A549 (cell line): ENCODE measurements at regions not wholly inside any gene's neighbourhood (a gene's known extent, or its start where the extent isn't known, plus 50 kb on each side); places are given as distances from the start of the nearest gene placed in this dataset.

ENCODE experiments used
- ATAC-seq, 2 experiments: fragments of 200-7000 bp in 1 of 2; fragments of >200 bp in 1 of 2; cut with Nextera tagmentation in 1 of 2; cut with Tn5 transposase in 1 of 2; 3 replicates each; pipeline versions ENCODE4 v1.8.0 to v1.9.1; 2018 to 2020; ENCODE audit warnings: mild to moderate bottlenecking in 1 of 2, moderate library complexity in 1 of 2
- CTCF ChIA-PET: fragments of 300-600 bp; sonication (Branson Sonifier 250); formaldehyde crosslinking; extraction: SDS; loops from one replicate; lab custom pipeline; 2021; ENCODE audit warnings: antibody characterized with exemption, inconsistent platforms; lab: Yijun Ruan, JAX
- POLR2A ChIA-PET: fragments of 350-600 bp; formaldehyde crosslinking; extraction: SDS; loops from one replicate; lab custom pipeline; 2021; ENCODE audit warnings: antibody characterized with exemption, inconsistent platforms; lab: Yijun Ruan, JAX
- DNase-seq, 2 experiments: peaks; one replicate each; pipeline versions ENCODE4 v3.0.0 to v3.0.0-alpha.2; 2011 to 2016; ENCODE audit warnings: low read depth in 1 of 2, low spot score in 1 of 2
- FAIRE-seq: peaks from 2 replicates; lab custom pipeline; 2011; peaks lifted over from hg19 to GRCh38; lab: Jason Lieb, UNC
- H3K27ac ChIP-seq, 2 experiments: fragments of >200 bp; sonication (Bioruptor Twin); formaldehyde crosslinking; 3 replicates each; pipeline ENCODE4 v1.5.1; 2016 to 2017
- H3K4me1 ChIP-seq: fragments of >200 bp; sonication (Bioruptor Twin); formaldehyde crosslinking; 3 replicates; pipeline ENCODE4 v1.6.1; 2016
- H3K4me2 ChIP-seq: fragments of >200 bp; sonication (Bioruptor Twin); formaldehyde crosslinking; 3 replicates; pipeline ENCODE4 v1.6.1; 2016
- H3K4me3 ChIP-seq: fragments of >200 bp; sonication (Bioruptor Twin); formaldehyde crosslinking; 3 replicates; pipeline ENCODE4 v1.5.1; 2016
- H3K9me3 ChIP-seq: fragments of >200 bp; sonication (Bioruptor Twin); formaldehyde crosslinking; 3 replicates; pipeline ENCODE4 v1.6.1; 2016
- ATOH8 ChIP-seq: fragments of 250-450 bp; sonication (Bioruptor Pico); IDR thresholded peaks from 2 replicates; pipeline ENCODE4 v1.5.0; 2020; ENCODE audit warnings: low read depth, mild to moderate bottlenecking, moderate library complexity
- BHLHE40 ChIP-seq: IDR thresholded peaks from 2 replicates; pipeline ENCODE4 v1.6.1; 2012; ENCODE audit warnings: low read depth, low read length, inconsistent platforms
- CBX8 ChIP-seq: fragments of 200-600 bp; sonication (generic); IDR thresholded peaks from 2 replicates; pipeline ENCODE4 v1.6.1; 2016
- CEBPB ChIP-seq, 2 experiments: fragments of >200 bp in 1 of 2; sonication (Bioruptor Twin) in 1 of 2; formaldehyde crosslinking in 1 of 2; IDR thresholded peaks; 2 replicates each; pipeline ENCODE4 v1.6.1; 2012 to 2016
- CHD4 ChIP-seq: fragments of 200-600 bp; sonication (generic); IDR thresholded peaks from 2 replicates; pipeline ENCODE4 v1.6.1; 2016; ENCODE audit warnings: antibody characterized with exemption, mild to moderate bottlenecking, borderline replicate concordance
- E2F6 ChIP-seq: IDR thresholded peaks from 2 replicates; pipeline ENCODE4 v1.6.1; 2012; ENCODE audit warnings: low read depth, borderline replicate concordance
- ELK1 ChIP-seq: fragments of 150-350 bp; IDR thresholded peaks from 2 replicates; pipeline ENCODE4 v1.6.1; 2014; ENCODE audit warnings: low read depth, mild to moderate bottlenecking, low read length
- ESRRA ChIP-seq: fragments of 150-350 bp; IDR thresholded peaks from 2 replicates; pipeline ENCODE4 v1.6.1; 2014; ENCODE audit warnings: mild to moderate bottlenecking, low read length, borderline replicate concordance
- HDAC2 ChIP-seq: fragments of 200-600 bp; sonication (generic); IDR thresholded peaks from 2 replicates; pipeline ENCODE4 v1.6.1; 2016
- HES2 ChIP-seq: fragments of >200 bp; sonication (Bioruptor Twin); formaldehyde crosslinking; IDR thresholded peaks from 2 replicates; pipeline ENCODE4 v1.6.1; 2016
- HEYL ChIP-seq: fragments of 250-450 bp; sonication (Bioruptor Pico); IDR thresholded peaks from 2 replicates; pipeline ENCODE4 v1.8.0; 2021; ENCODE audit warnings: mild to moderate bottlenecking, moderate library complexity
- HMGXB4 ChIP-seq: fragments of 250-450 bp; sonication (Bioruptor Pico); IDR thresholded peaks from 2 replicates; pipeline ENCODE4 v1.5.0; 2021; ENCODE audit warnings: mild to moderate bottlenecking, moderate library complexity, borderline replicate concordance
- JUNB ChIP-seq: fragments of >200 bp; sonication (Bioruptor Twin); formaldehyde crosslinking; IDR thresholded peaks from 2 replicates; pipeline ENCODE4 v1.6.1; 2016
- KDM1A ChIP-seq: fragments of 200-600 bp; sonication (generic); IDR thresholded peaks from 2 replicates; pipeline ENCODE4 v1.6.1; 2016; ENCODE audit warnings: low read depth, mild to moderate bottlenecking
- MAFK ChIP-seq: fragments of 450-650 bp; IDR thresholded peaks from 2 replicates; pipeline ENCODE4 v1.6.1; 2014; ENCODE audit not compliant: partially characterized antibody
- MAX ChIP-seq: IDR thresholded peaks from 2 replicates; pipeline ENCODE4 v1.6.1; 2012
- NFE2L2 ChIP-seq: fragments of 150-350 bp; conservative IDR thresholded peaks from 2 replicates; pipeline ENCODE4 v1.6.1; 2014; ENCODE audit warnings: low read length
- NPAS2 ChIP-seq: fragments of 250-450 bp; sonication (Bioruptor Pico); IDR thresholded peaks from 2 replicates; pipeline ENCODE4 v1.8.0; 2022; ENCODE audit warnings: mild to moderate bottlenecking, moderate library complexity, borderline replicate concordance
- NR3C1 ChIP-seq: fragments of >200 bp; sonication (Bioruptor Twin); formaldehyde crosslinking; IDR thresholded peaks from 3 replicates; pipeline ENCODE4 v1.6.1; 2017
- RAD21 ChIP-seq, 2 experiments: fragments of >200 bp in 1 of 2; sonication (Bioruptor Twin) in 1 of 2; formaldehyde crosslinking in 1 of 2; IDR thresholded peaks in 1 of 2; conservative IDR thresholded peaks in 1 of 2; 2 replicates in 1 of 2; 3 replicates in 1 of 2; pipeline ENCODE4 v1.6.1; 2012 to 2018; ENCODE audit warnings: inconsistent platforms in 1 of 2
- SMC3 ChIP-seq: fragments of >200 bp; sonication (Bioruptor Twin); formaldehyde crosslinking; IDR thresholded peaks from 3 replicates; pipeline ENCODE4 v1.6.1; 2018; ENCODE audit warnings: inconsistent platforms
- SREBF2 ChIP-seq: fragments of 450-650 bp; IDR thresholded peaks from 2 replicates; pipeline ENCODE4 v1.6.1; 2014; ENCODE audit warnings: mild to moderate bottlenecking, moderate library complexity
- TFCP2L1 ChIP-seq: fragments of 250-450 bp; sonication (Bioruptor Pico); IDR thresholded peaks from 2 replicates; pipeline ENCODE4 v1.5.0; 2021; ENCODE audit warnings: mild to moderate bottlenecking
- ZC3H11A ChIP-seq: fragments of 450-650 bp; IDR thresholded peaks from 2 replicates; pipeline ENCODE4 v1.6.1; 2014; ENCODE audit warnings: antibody characterized with exemption, mild to moderate bottlenecking
- ZFP36 ChIP-seq: fragments of 450-650 bp; IDR thresholded peaks from 2 replicates; pipeline ENCODE4 v1.6.1; 2014; ENCODE audit warnings: borderline replicate concordance; ENCODE audit not compliant: partially characterized antibody
- ZNF302 ChIP-seq: fragments of 250-450 bp; sonication (Bioruptor Pico); IDR thresholded peaks from 2 replicates; pipeline ENCODE4 v1.9.0; 2021; ENCODE audit warnings: inconsistent platforms, mild to moderate bottlenecking, moderate library complexity
- WGBS: methylation state at CpG from one replicate; pipeline ENCODE4 v1.1.6; 2017; ENCODE audit errors: missing lambda C conversion rate; 5-methylcytosine and 5-hydroxymethylcytosine counted together

- Histone ChIP-seq H3K4me1 (peaks cover 32% of the 10 kb centered on the region; the same call in 2 of the 3 replicates), H3K4me3 (no peak overlapping the region), H3K4me2 (no peak overlapping the region), H3K27ac (no peak overlapping the region; a peak in 1 of 6 replicates), H3K9me3 (no peaks in the 10 kb centered on the region)
- ChIA-PET POLR2A (no interaction called here), CTCF (interaction anchor here (1.4 kb wide), 1 partner anchor 9 kb away, joined by 3 read pairs; no protein-coding TSS in a partner anchor)
- FAIRE-seq: no peak
- TF ChIP-seq SMC3 (no peak), NR3C1 (no peak), RAD21 (conservative IDR thresholded peaks at IDR 0.05 in 1 of 2, IDR thresholded peaks at IDR 0.05 in 1 of 2) (no peak), NPAS2 (no peak), ZFP36 (no peak), TFCP2L1 (CRISPR knock-in tag) (no peak), CHD4 (no peak), KDM1A (no peak), SREBF2 (no peak), JUNB (no peak), ELK1 (no peak), CBX8 (no peak), MAX (no peak)
- WGBS: 91% methylated on average over 2 of the region's 2 CpGs
- DNase-seq: no peak
- no peak for ATAC-seq
Observed at GRCh38 chr5:115428676-115429075, 115.9 kb downstream of the FEM1C start.

- no peak overlapping the region for H3K4me3 ChIP-seq
- POLR2A ChIA-PET: no interaction called here
- CTCF ChIA-PET: interaction anchor here (1.4 kb wide), 1 partner anchor 8 kb away, joined by 3 read pairs; no protein-coding TSS in a partner anchor
- no peaks in the 10 kb centered on the region for H3K9me3 ChIP-seq
- no peak overlapping the region; a peak in 1 of 6 replicates for H3K27ac ChIP-seq
- WGBS: 73% methylated on average over 2 of the region's 2 CpGs
- no peak for DNase-seq
- H3K4me2 ChIP-seq: no peak overlapping the region
- FAIRE-seq: no peak
- TF ChIP-seq MAX (no peak), ATOH8 (CRISPR knock-in tag) (no peak), HES2 (no peak), JUNB (no peak), E2F6 (no peak), HEYL (CRISPR knock-in tag) (no peak), ZC3H11A (no peak), NFE2L2 (no peak), BHLHE40 (no peak), ESRRA (no peak), MAFK (no peak), CEBPB (IDR thresholded peaks at IDR 0.05) (no peak), HMGXB4 (no peak), ZFP36 (no peak), SREBF2 (no peak), HDAC2 (no peak), ZNF302 (CRISPR knock-in tag) (no peak)
- TF ChIP-seq, all 56 proteins: peak for 0
- no peak for ATAC-seq
- H3K4me1 ChIP-seq: peaks cover 37% of the 10 kb centered on the region; the same call in 2 of the 3 replicates
Observed at GRCh38 chr5:115428248-115428647, 116.3 kb downstream of the FEM1C start.
